ENCODE measurements at regions not wholly inside any gene's neighbourhood (a gene's known extent, or its start where the extent isn't known, plus 50 kb on each side); places are given as distances from the start of the nearest gene placed in this dataset.

DNA sequence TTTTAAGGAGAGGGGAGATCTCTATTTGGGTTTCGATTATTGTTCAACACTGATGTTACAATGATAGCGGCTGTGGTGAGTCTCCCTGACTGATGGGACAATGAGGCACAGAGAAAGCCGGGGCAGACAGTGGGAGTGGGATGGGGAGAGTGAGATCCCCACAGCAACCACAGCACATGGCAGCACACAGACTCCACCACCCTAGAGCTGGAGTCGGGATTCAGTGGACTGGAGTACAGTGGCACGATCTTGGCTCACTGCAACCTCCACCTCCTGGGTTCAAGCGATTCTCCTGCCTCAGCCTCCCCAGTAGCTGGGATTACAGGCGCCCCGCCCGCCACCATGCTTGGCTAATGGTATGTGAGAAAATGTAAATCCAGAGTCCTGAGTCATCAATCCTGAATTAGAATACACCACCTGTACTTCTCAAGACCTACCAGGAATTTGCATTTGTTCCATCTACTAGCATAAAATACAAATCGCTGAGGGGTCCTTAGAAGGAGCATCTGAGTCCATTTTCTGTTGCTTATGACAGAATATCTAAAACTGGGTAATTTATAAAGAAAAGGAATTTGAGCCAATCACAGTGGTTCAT lies 125.8 kb downstream of the TOMM20 start:
- TF ChIP-seq POLR2A (IDR thresholded peaks at IDR 0.05; ENCODE audit: low read length) (no peak), GATA1 (IDR thresholded peaks at IDR 0.05; ENCODE audit: low read depth, low read length) (no peak)
